Ishikawa (cell line): ENCODE measurements at regions not wholly inside any gene's neighbourhood (a gene's known extent, or its start where the extent isn't known, plus 50 kb on each side); places are given as distances from the start of the nearest gene placed in this dataset.

Experiments
- CEBPB ChIP-seq: IDR thresholded peaks from 2 replicates; pipeline ENCODE4 v1.6.1; 2012
- CREB1 ChIP-seq: IDR thresholded peaks from 2 replicates; pipeline ENCODE4 v1.6.1; 2012; ENCODE audit warnings: low read depth
- EGR1 ChIP-seq: IDR thresholded peaks from 2 replicates; pipeline ENCODE4 v1.6.1; 2012
- EP300 ChIP-seq: IDR thresholded peaks from 2 replicates; pipeline ENCODE4 v1.6.1; 2012; ENCODE audit warnings: borderline replicate concordance
- FOXM1 ChIP-seq: IDR thresholded peaks from 2 replicates; pipeline ENCODE4 v1.6.1; 2012; ENCODE audit warnings: low read depth, borderline replicate concordance
- MAX ChIP-seq: IDR thresholded peaks from 2 replicates; pipeline ENCODE4 v1.6.1; 2012
- NFIC ChIP-seq: IDR thresholded peaks from 2 replicates; pipeline ENCODE4 v1.6.1; 2012
- RAD21 ChIP-seq: IDR thresholded peaks from 2 replicates; pipeline ENCODE4 v1.6.1; 2012; ENCODE audit warnings: low read depth
- REST ChIP-seq: IDR thresholded peaks from 2 replicates; pipeline ENCODE4 v1.6.1; 2012; ENCODE audit warnings: low read depth, mild to moderate bottlenecking
- TAF1 ChIP-seq: IDR thresholded peaks from 2 replicates; pipeline ENCODE4 v1.6.1; 2012; ENCODE audit warnings: low read depth, mild to moderate bottlenecking
- TCF12 ChIP-seq: IDR thresholded peaks from 2 replicates; pipeline ENCODE4 v1.6.1; 2012; ENCODE audit warnings: low read depth
- TEAD4 ChIP-seq: IDR thresholded peaks from 2 replicates; pipeline ENCODE4 v1.6.1; 2012
- USF1 ChIP-seq: IDR thresholded peaks from 2 replicates; pipeline ENCODE4 v1.6.1; 2012
- YY1 ChIP-seq: IDR thresholded peaks from 2 replicates; pipeline ENCODE4 v1.6.1; 2012; ENCODE audit warnings: low read depth
- ZBTB7A ChIP-seq: IDR thresholded peaks from 2 replicates; pipeline ENCODE4 v1.6.1; 2012; ENCODE audit warnings: low read depth

- TF ChIP-seq CEBPB: no peak
Measured at GRCh38 chr10:58932126-58932525, 244.3 kb upstream of the PHYHIPL start.

GRCh38 chr10:58932577-58933314, 243.7 kb upstream of the PHYHIPL start:
- TF ChIP-seq TEAD4 (peak; percentile 37; the same call in 1 of the 2 replicates), EP300 (peak; percentile 48; the same call in 1 of the 2 replicates), FOXM1 (no peak), NFIC (peak; percentile 74)

- TF ChIP-seq YY1 (no peak), NFIC (no peak), EP300 (no peak), RAD21 (no peak), REST (no peak), USF1 (no peak), CEBPB (no peak), TEAD4 (no peak), CREB1 (no peak), MAX (no peak), TCF12 (no peak), EGR1 (no peak)
Measured at GRCh38 chr10:58936364-58936763, 240.1 kb upstream of the PHYHIPL start.

- TF ChIP-seq CEBPB: no peak
Measured at GRCh38 chr10:58937423-58937822, 239.0 kb upstream of the PHYHIPL start.

GRCh38 chr10:58942724-58943123, 233.7 kb upstream of the PHYHIPL start:
- TF ChIP-seq EGR1: no peak

- no peak for TF ChIP-seq FOXM1
Measured at GRCh38 chr10:58943256-58943890, 233.1 kb upstream of the PHYHIPL start.

- no peak for TF ChIP-seq RAD21
- TF ChIP-seq YY1: no peak
- no peak for TF ChIP-seq EP300
- TF ChIP-seq EGR1: no peak
- TF ChIP-seq TAF1: no peak
- no peak for TF ChIP-seq ZBTB7A
- TF ChIP-seq FOXM1: no peak
- no peak for TF ChIP-seq CEBPB
Measured at GRCh38 chr10:58943960-58944359, 232.5 kb upstream of the PHYHIPL start.

GRCh38 chr10:58948303-58948702, 228.1 kb upstream of the PHYHIPL start:
- no peak for TF ChIP-seq CREB1
- no peak for TF ChIP-seq ZBTB7A
- TF ChIP-seq TAF1: no peak
- no peak for TF ChIP-seq EGR1
- TF ChIP-seq MAX: no peak
- no peak for TF ChIP-seq RAD21
- TF ChIP-seq CEBPB: no peak
- no peak for TF ChIP-seq FOXM1
- no peak for TF ChIP-seq REST
- no peak for TF ChIP-seq NFIC
- TF ChIP-seq TCF12: no peak
